PC-9 (cell line): ENCODE measurements at regions not wholly inside any gene's neighbourhood (a gene's known extent, or its start where the extent isn't known, plus 50 kb on each side); places are given as distances from the start of the nearest gene placed in this dataset.
A peak's percentile ranks its signal among the peaks of the same experiment; 100 is the strongest.

ENCODE experiments used
- BruUV-seq: library from RNA; stranded (reverse); fragments of 400-500 nt; replicated peaks from 2 replicates; lab custom pipeline; 2021; lab: Mats Ljungman, UMichigan
- CTCF ChIA-PET: fragments of 300-600 bp; sonication (Branson Sonifier 250); formaldehyde crosslinking; loops from one replicate; lab custom pipeline; 2022; ENCODE audit warnings: antibody characterized with exemption; lab: Charles Lee
- POLR2A ChIA-PET: fragments of 300-600 bp; sonication (Branson Sonifier 250); formaldehyde crosslinking; loops from one replicate; lab custom pipeline; 2022; ENCODE audit warnings: antibody characterized with exemption; ENCODE audit not compliant: unreplicated experiment; lab: Charles Lee
- DNase-seq, 2 experiments: peaks; one replicate each; pipeline versions ENCODE4 v3.0.0 to v3.0.0-alpha.2; 2015 to 2022; ENCODE audit warnings: mixed read lengths in 1 of 2
- H2AFZ ChIP-seq: fragments of 200-600 bp; sonication (generic); 2 replicates; pipeline ENCODE4 v1.8.1; 2017; ENCODE audit warnings: antibody characterized with exemption
- H3F3A ChIP-seq: fragments of 200-600 bp; sonication (generic); 2 replicates; pipeline ENCODE4 v1.8.1; 2017; ENCODE audit warnings: antibody characterized with exemption, mild to moderate bottlenecking, low read depth; ENCODE audit not compliant: insufficient read depth
- H3K27ac ChIP-seq: fragments of 200-600 bp; sonication (generic); 2 replicates; pipeline ENCODE4 v1.6.1; 2016; ENCODE audit warnings: mixed run types
- H3K27me3 ChIP-seq: fragments of 200-600 bp; sonication (generic); 2 replicates; pipeline ENCODE4 v1.6.1; 2016; ENCODE audit warnings: low read depth, mixed run types; ENCODE audit not compliant: insufficient read depth
- H3K36me3 ChIP-seq: fragments of 200-600 bp; sonication (generic); 2 replicates; pipeline ENCODE4 v1.6.1; 2016; ENCODE audit warnings: low read depth, mixed run types
- H3K4me1 ChIP-seq: fragments of 200-600 bp; sonication (generic); replicated peaks from 2 replicates; pipeline ENCODE4 v1.6.1; 2016; ENCODE audit warnings: mixed run types; ENCODE audit not compliant: insufficient read depth
- H3K4me2 ChIP-seq: fragments of 200-600 bp; sonication (generic); 2 replicates; pipeline ENCODE4 v1.6.1; 2017; ENCODE audit warnings: mixed run types
- H3K4me3 ChIP-seq: fragments of 200-600 bp; sonication (generic); 2 replicates; pipeline ENCODE4 v1.6.1; 2016; ENCODE audit warnings: mixed run types
- H3K79me2 ChIP-seq: fragments of 200-600 bp; sonication (generic); 2 replicates; pipeline ENCODE4 v1.6.1; 2017; ENCODE audit warnings: low read depth, mixed run types
- H3K9me2 ChIP-seq: fragments of 200-600 bp; sonication (generic); 2 replicates; pipeline ENCODE4 v1.8.1; 2017; ENCODE audit warnings: mild to moderate bottlenecking; ENCODE audit not compliant: insufficient read depth
- H3K9me3 ChIP-seq: fragments of 200-600 bp; sonication (generic); 2 replicates; pipeline ENCODE4 v1.8.1; 2016; ENCODE audit warnings: low read depth; ENCODE audit not compliant: insufficient read depth
- H4K20me1 ChIP-seq: fragments of 200-600 bp; sonication (generic); 2 replicates; pipeline ENCODE4 v1.8.1; 2017; ENCODE audit not compliant: insufficient read depth
- EZH2 ChIP-seq: fragments of 200-600 bp; sonication (generic); IDR thresholded peaks from 2 replicates; pipeline ENCODE4 v1.8.0; 2017; ENCODE audit warnings: antibody characterized with exemption, low read depth
- intact Hi-C: fragments of 100-400 bp; cut with micrococcal nuclease; formaldehyde crosslinking; loops from one replicate; pipeline ENCODE4 v1.10.0; 2022; ENCODE audit not compliant: unreplicated experiment
- TF ChIP-seq, protein P1 (sequence below): fragments of 200-600 bp; sonication (generic); conservative IDR thresholded peaks from 2 replicates; pipeline ENCODE4 v1.6.1; 2017; ENCODE audit warnings: mixed run types, antibody characterized with exemption, mild to moderate bottlenecking, moderate library complexity

DNA sequence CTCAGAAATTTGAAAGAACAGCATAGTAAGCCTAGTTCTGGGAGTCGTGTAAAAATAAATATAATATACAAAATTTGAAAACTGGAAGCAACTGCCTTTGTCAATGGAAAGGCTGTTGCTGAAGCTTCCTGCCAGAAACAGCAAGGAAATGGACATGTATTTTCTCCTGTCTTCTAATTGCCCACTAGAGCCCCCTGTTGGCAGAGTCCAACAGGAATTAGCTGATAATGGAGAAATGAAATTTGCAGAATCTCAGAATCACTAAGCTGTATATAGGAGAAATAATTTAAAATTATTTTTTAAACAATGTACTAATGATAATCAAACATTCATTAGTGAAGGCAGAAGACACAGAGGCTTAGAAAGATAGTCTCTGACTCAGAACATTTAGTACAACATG, 414.8 kb downstream of the SLC6A15 start:
- TF ChIP-seq EZH2: no peak
- TF ChIP-seq, protein P1, sequence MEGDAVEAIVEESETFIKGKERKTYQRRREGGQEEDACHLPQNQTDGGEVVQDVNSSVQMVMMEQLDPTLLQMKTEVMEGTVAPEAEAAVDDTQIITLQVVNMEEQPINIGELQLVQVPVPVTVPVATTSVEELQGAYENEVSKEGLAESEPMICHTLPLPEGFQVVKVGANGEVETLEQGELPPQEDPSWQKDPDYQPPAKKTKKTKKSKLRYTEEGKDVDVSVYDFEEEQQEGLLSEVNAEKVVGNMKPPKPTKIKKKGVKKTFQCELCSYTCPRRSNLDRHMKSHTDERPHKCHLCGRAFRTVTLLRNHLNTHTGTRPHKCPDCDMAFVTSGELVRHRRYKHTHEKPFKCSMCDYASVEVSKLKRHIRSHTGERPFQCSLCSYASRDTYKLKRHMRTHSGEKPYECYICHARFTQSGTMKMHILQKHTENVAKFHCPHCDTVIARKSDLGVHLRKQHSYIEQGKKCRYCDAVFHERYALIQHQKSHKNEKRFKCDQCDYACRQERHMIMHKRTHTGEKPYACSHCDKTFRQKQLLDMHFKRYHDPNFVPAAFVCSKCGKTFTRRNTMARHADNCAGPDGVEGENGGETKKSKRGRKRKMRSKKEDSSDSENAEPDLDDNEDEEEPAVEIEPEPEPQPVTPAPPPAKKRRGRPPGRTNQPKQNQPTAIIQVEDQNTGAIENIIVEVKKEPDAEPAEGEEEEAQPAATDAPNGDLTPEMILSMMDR: no peak
- Histone ChIP-seq H2AFZ (no peak overlapping the region), H3K36me3 (no peaks in the 10 kb centered on the region), H3K4me2 (no peak overlapping the region), H3F3A (no peaks in the 10 kb centered on the region), H3K4me1 (peaks cover 7% of the 10 kb centered on the region), H3K9me3 (peaks cover 5% of the 10 kb centered on the region; the same call in 1 of the 2 replicates), H3K27ac (no peak overlapping the region), H3K27me3 (no peaks in the 10 kb centered on the region), H3K9me2 (no peaks in the 10 kb centered on the region), H3K79me2 (no peaks in the 10 kb centered on the region), H4K20me1 (no peaks in the 10 kb centered on the region), H3K4me3 (no peak overlapping the region)
- ChIA-PET POLR2A (no interaction called here), CTCF (no interaction called here)
- DNase-seq: no peak
- no TSS peak for BruUV-seq
- intact Hi-C loops: no loop called here

DNA sequence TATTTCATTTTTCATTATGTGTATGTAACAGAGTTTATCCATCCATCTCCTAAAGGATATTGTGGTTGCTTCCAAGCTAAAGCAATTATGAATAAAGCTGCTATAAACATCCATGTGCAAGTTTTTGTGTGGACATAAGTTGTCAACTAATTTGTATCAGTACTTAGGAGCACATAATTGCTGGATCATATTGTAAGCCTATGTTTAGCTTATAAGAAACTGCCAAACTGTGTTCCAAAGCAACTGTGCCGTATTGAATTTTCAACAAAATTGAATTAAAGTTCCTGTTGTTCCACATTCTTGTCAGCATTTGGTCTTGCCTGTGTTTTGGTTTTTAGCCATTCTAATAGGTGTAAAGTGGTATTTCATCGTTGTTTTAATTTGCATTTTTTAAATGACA, 416.9 kb downstream of the SLC6A15 start:
- Histone ChIP-seq H3K9me3 (peaks cover 5% of the 10 kb centered on the region; the same call in 1 of the 2 replicates), H3K9me2 (no peaks in the 10 kb centered on the region), H3K4me3 (no peak overlapping the region), H3K4me1 (no peaks in the 10 kb centered on the region), H3K27ac (no peak overlapping the region), H3K36me3 (no peaks in the 10 kb centered on the region), H3F3A (no peaks in the 10 kb centered on the region), H3K79me2 (no peaks in the 10 kb centered on the region), H2AFZ (0 out of 2 replicates have a peak overlapping the region, but pooled peaks have one; percentile 22), H3K4me2 (no peak overlapping the region), H4K20me1 (no peaks in the 10 kb centered on the region), H3K27me3 (no peaks in the 10 kb centered on the region)
- no TSS peak for BruUV-seq
- intact Hi-C loops: no loop called here
- ChIA-PET CTCF (no interaction called here), POLR2A (no interaction called here)
- DNase-seq: no peak
- TF ChIP-seq EZH2: no peak

DNA sequence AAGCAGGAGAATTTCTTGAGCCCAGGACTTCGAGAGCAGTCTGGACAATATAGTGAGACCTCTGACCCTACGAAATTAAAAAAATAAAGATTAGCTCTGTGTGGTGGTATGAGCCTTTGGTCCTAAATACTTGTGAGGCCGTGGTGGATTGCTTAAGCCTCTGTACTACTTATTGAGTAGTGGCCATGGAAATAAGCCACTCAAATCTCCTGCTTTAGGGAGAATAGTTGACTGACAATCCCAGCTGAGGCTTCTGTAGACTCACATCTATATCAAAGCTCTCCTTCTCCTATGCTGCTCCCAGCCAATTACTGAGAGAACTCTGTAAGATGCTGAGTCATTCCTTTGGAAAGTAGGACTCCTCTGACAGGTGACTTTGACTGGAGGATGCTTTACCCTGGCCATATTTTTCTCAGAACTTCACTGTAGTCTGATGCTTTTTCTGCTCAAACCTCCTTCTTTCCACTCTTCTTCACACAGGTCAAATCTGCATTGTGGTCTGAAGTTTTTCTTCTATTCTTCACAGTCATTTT, 420.2 kb downstream of the SLC6A15 start:
- H3K4me1 ChIP-seq: no peaks in the 10 kb centered on the region
- H3K36me3 ChIP-seq: no peaks in the 10 kb centered on the region
- BruUV-seq: no TSS peak
- ChIA-PET POLR2A (no interaction called here), CTCF (no interaction called here)
- H3K27ac ChIP-seq: no peak overlapping the region
- H3K4me2 ChIP-seq: no peak overlapping the region
- H3K4me3 ChIP-seq: no peak overlapping the region
- H3K27me3 ChIP-seq: no peaks in the 10 kb centered on the region
- intact Hi-C loops: no loop called here
- no peak for TF ChIP-seq EZH2
- TF ChIP-seq, protein P1: no peak
- DNase-seq: no peak
- H2AFZ ChIP-seq: peak overlapping the region; percentile 55
- no peaks in the 10 kb centered on the region for H3F3A ChIP-seq
- H3K9me3 ChIP-seq: peaks cover 5% of the 10 kb centered on the region; the same call in 1 of the 2 replicates
- no peaks in the 10 kb centered on the region for H3K9me2 ChIP-seq
- H4K20me1 ChIP-seq: no peaks in the 10 kb centered on the region
- no peaks in the 10 kb centered on the region for H3K79me2 ChIP-seq

DNA sequence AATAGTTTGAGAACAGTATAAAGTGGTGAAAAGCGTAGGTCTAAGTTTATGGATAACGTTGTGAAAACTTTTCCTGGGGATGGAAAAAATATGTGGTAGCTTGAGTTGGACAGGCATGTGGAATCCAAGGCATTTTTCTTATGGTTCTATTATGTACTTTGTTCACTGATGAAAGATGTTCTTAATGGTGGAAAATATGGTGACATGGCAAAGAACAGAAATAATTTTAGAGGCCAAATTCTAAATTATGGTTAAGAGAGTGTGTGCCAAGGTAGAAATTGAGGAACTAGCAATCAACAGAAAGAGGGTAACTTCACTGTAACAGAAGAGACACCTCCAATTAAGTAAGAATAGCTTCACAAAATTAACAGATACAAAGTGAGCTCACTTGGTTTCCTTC, 427.8 kb downstream of the SLC6A15 start:
- H3K27me3 ChIP-seq: no peaks in the 10 kb centered on the region
- POLR2A ChIA-PET: no interaction called here
- no peak for DNase-seq
- H3K4me2 ChIP-seq: no peak overlapping the region
- no peaks in the 10 kb centered on the region for H4K20me1 ChIP-seq
- CTCF ChIA-PET: no interaction called here
- TF ChIP-seq, protein P1: no peak
- no peak for TF ChIP-seq EZH2
- BruUV-seq: no TSS peak
- no peaks in the 10 kb centered on the region for H3K9me3 ChIP-seq
- H3K36me3 ChIP-seq: no peaks in the 10 kb centered on the region
- no peaks in the 10 kb centered on the region for H3K9me2 ChIP-seq
- H3K27ac ChIP-seq: no peak overlapping the region
- no peaks in the 10 kb centered on the region for H3K79me2 ChIP-seq
- H3K4me1 ChIP-seq: no peaks in the 10 kb centered on the region
- H3K4me3 ChIP-seq: no peak overlapping the region
- H3F3A ChIP-seq: no peaks in the 10 kb centered on the region
- intact Hi-C loops: no loop called here
- no peak overlapping the region for H2AFZ ChIP-seq
